Hypothalamus (tissue), 51 donors: ENCODE measurements at regions not wholly inside any gene's neighbourhood (a gene's known extent, or its start where the extent isn't known, plus 50 kb on each side); places are given as distances from the start of the nearest gene placed in this dataset.
"Not testable (repeated sequence)": the region's sequence is repeated elsewhere in the genome, so short reads cannot be mapped to it uniquely, and the experiment has no call there.

ENCODE experiments used
- DNase-seq, 51 donors: peaks; one replicate each; lab custom pipeline; 2025; lab: John Stamatoyannopoulos, UW

DNA sequence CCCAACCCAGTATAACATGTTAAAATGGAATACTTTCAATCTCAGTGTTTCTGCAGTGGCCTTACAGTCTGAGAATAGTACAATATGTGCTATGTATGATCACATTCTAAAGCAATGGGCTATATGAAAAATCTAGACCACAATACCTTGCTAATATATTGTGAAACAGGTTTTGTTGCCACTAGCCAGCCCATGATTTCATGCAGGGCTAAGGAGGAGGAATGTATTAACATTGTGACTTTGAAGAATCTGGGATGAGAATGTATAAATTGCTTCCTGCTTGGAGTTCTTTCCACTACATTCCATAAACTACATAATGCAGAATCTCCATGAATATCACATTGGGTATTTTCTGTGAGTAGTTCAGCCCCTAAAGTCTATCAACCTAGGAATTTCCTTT, 935.4 kb upstream of the GRIA3 start:
- DNase-seq: no peak

DNA sequence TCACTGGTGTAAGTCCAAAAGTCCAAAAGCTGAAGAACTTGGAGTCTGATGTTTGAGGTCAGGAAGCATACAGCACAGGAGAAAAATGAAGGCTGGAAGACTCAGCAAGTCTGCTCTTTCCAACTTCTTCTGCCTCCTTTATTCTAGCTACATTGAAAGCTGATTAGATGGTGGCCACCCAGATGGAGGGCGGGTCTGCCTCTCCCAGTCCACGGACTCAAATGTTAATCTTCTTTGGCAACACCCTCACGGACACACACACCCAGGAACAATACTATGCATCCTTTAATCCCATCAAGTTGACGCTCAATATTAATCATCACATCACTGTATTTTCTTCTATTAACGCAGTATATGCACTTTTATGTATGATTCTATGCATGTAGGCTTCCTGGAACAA, 931.6 kb upstream of the GRIA3 start:
- no peak for DNase-seq

DNA sequence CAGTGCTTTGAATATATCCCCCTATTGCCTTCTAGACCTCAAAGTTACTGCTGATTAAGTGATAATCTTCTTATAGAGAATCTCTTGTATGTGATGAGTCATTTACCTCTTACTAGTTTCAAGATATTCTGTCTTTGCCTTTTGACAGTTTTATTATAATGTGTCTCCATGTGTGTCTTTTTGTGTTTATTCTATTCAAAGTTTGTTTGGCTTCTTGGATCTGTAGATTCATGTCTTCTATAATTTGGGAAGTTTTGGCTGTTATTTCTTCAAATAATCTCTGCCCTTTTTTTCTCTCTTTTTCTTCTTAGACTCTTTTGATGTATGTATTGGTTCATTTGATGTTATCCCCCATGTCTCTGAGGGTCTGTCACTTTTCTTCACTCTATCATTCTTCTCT, 915.7 kb upstream of the GRIA3 start:
- no peak for DNase-seq

DNA sequence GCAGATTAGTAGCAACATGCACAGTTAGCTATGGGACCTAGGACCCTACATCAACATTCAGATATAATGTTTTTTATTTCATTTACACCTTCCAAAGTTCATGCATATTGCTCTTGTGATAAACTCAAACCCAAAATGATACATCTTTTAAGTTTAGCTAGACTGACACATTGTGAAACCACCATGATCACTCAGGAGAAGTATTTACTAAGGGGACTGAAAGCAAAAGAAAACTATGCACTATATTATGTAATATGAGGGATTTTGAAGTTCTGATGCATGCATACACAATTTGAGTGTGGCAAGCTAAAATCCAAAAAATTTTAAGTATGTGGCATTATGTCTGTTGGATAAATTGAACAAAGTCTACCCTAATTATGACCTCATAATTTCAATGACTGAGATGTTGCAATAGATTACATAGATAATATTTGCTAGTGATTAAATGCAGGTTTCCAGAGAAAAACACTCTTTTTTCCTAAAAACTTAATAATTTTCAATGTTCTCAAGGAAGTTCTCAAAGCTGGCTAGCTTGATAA, 914.8 kb upstream of the GRIA3 start:
- no peak for DNase-seq

DNA sequence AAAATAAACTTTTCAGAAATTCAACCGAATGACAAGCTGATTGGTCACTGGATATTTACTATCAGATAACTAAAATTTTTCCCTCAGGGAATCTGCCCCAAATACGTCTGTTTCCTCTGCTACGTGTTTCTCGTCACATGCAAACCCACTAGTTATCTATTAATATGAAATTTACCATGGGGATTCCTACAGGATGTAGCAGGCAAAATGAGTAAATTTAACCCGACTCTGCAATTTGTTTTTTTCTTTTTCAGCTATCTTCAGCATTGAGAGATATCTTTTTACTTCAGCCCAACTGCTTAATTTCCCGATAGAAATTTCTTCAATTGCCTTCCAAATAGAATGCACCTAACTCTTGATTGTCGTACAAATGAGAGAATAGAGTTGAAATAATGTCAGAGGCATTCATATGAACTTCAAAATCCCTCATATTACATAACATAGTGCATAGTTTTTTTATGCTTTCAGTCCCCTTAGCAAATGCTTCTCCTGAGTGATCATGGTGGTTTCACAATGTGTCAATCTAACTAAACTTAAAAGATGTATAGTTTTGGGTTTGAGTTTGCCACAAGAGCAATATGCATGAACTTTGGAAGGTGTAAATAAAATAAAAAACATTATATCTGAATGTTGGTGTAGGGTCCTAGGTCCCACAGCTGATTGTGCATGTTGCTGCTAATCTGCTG, 913.1 kb upstream of the GRIA3 start:
- DNase-seq: no peak

DNA sequence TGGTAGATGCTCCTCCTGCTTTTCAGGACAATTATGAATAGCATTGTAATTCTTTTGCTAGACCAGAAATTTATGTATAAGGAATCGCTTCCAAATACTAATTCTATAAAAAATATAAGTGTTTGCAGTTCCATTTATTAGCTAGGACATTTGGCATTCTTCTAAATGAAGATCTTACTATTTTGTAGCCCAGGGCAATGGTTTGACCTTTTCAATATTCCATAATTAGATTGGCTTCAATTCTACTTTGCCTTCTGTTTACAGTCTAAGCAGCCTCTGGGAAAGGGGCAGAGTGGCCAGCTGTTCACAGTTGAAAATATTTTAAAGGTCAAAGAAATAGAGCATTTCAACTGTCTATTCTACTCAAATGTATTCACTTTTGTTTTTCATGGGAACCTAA, 912.1 kb upstream of the GRIA3 start:
- DNase-seq: no peak

DNA sequence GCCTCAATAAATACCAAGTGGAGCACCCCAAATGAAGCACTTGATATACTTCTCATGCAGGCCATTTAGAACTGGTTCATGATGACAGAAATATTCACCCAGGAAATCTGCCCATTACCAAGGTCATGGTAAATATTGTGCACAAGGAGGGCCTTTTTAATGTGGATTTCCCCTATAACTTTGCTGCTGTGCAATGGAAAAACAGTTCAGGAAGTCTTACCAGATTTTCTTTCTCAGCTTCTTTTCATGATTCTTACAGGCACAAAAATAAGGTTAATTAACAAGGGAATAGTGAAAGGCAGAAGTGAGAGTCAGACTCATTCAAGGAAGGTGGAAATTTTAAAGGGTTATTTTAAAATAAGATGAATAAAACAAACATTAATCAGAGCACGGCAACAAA, 904.3 kb upstream of the GRIA3 start:
- DNase-seq: no peak

DNA sequence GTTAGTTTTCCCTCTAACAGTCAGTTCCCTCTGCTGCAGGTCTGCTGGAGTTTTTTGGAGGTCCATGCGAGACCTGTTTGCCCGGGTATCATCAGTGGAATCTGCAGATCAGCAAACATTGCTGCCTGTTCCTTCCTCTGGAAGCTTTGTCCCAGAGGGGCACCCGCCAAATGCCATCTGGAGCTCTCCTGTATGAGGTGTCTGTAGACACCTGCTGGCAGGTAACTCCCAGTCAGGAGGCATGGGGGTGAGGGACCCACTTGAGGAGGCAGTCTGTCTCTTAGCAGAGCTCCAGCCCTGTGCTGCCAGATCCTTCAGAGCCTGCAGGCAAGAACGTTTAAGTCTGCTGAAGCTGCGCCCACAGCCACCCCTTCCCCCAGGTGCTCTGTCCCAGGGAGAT, 884.3 kb upstream of the GRIA3 start:
- DNase-seq: not testable (repeated sequence)

DNA sequence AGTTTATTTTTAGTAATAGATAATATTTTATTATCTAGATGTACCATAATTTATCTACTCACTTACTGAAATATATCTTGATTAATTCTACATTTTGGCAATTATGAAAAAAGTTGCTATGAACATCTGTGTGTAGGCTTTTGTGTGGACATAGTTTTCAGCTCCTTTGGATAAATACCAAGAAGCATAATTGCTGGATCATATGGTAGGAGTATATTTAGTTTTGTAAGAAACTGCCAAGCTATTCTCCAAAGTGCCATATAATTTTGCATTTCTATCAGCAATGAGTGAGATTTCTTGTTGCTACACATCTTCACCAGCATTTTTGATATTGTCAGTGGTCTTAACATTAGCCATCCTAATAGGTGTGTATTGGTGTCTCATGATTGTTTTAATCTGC, 882.6 kb upstream of the GRIA3 start:
- no peak for DNase-seq

DNA sequence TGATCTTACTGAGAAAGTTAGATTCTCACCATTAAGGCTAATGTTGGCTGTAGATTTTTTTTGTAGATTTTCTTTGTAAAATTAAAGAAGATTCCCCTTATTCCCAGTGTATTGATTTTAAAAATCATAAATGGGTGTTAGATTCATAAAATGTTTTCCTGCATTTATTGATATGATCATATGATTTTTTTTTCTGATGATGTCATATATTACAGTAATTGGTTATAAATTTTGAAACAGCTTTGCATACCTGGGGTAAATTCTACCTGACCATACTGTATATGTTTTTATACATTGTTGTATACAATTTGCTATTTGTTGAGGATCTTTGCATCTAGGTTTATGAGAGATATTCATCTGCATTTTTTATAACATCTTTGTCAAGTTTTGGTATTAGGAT, 880.3 kb upstream of the GRIA3 start:
- no peak for DNase-seq

DNA sequence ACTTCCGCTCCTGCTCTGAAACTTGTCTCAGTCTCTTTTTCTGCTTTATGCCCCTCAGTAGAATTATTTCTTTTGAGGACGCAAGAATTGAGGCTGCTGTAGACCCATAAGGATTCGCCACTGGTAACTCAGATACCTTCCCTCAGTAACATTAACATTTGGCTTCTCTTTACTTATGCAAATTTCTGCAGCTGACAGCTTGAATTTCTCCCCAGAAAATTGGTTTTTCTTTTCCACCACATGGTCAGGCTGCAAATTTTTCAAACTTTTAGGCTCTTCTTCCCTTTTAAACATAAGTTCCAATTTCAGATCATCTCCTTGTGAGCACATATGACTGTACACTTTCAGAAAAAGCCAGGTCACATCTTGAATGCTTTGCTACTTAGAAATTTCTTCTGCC, 839.3 kb upstream of the GRIA3 start:
- no peak for DNase-seq

DNA sequence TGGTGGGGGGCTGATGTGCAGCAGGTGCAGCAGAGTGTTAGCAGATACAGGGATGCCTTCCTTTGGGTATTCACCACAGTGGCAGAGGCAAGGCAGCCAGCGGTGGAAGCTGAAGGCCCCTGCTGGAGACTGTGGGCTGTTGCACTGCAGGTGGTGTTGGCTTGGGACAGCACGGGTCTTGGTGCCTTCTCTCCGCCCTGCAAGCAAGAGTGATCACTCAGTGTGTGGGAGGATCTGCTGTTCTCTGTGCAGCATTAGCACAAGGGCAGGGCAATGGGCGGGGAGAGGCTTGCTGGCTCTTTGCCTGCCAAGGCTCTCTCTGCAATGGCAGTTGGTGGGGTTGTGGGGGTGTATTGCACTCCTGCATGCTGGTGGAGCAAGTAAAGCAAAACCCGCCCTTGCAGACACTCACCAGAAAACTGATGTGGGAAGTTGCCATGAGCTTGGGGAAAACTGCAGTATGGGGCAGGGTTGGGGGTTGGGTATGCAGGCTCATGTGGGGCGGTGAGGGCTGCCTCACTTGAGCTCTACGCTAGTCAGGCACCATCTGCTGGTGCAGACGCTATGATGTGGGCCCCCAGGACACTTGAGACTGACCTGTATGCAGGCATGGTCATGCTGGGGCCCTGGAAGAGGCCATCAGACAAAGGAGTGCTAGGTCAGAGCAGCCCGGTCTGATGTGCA, 820.8 kb upstream of the GRIA3 start:
- no peak for DNase-seq

DNA sequence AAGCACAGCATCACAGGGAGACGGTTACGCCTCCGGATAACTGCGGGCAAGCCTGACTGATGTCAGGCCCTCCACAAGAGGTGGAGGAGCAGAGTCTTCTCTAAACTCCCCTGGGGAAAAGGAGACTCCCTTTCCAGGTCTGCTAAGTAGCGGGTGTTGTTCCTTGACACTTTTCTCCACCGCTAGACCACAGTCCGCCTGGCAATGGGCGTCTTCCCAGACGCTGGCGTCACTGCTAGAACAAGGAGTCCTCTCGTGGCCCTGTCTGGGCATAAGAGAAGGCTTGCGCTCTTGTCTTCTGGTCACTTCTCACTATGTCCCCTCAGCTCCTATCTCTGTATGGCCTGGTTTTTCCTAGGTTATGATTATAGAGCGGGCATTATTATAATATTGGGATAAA, 808.5 kb upstream of the GRIA3 start:
- not testable (repeated sequence) for DNase-seq

DNA sequence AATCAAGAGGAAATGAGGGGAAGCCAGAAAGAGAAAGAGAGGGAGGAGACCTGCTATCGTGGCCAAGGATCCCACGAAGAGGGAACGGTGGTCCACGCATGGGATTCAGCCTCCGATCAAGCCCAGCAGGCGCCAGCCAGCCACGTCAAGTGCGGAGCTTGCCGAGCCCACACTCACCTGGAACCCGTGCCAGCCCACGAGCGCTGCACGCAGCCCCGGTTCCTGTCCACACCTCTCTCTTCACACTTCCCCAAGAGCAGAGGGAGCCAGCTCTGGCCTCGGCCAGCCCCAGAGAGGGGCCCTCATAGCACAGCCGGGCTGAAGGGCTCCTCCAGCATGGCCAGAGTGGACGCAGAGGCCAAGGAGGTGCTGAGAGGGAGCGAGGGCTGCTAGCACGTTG, 795.1 kb upstream of the GRIA3 start:
- DNase-seq: no peak

DNA sequence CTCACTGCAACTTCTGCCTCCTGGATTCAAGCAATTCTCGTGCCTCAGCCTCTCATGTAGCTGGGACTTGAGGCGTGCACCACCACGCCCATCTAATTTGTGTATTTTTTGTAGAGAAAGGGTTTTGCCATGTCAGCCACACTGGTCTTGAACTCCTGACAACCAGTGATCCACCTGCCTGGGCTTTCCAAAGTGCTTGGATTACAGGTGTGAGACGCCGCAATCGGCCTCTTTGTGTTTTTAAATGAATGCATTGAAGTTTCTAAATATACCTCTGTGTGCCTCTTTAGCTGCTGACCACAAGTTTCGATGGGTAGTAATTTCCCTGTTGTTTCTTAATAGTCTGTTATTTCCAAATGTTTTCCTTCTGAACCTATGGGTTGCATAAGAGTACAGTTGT, 765.3 kb upstream of the GRIA3 start:
- no peak for DNase-seq

DNA sequence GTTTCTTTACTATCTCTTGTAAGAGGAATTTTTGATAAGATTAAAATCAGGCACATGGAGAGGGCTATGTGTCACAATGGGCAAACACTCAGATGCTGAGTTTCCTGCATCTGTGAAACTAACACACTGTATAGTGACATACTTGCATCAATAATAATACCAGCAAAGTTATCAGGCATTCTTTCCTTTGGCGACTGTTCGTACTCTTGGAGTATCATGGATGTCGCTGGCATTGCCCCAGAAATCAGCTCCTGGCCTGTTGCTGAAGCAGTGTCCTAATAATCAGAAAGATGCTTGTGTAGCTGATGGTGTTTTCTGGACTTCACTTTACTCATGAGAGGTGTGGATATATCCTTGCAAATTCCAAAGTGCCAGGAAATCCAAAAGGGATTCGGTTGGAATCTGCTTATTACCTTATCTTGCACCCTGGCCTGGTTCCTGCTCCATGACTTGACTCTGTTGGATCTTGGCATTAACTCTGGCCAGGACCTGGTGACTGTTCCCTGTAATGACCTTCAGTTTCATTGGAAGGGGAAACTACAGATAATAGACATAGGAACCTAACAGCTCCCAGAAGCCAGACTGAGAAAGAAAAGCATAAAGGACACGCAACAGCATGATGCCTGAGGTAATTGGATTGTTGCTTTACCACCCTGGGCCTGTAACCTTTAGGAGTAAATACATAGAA, 762.5 kb upstream of the GRIA3 start:
- DNase-seq: no peak

DNA sequence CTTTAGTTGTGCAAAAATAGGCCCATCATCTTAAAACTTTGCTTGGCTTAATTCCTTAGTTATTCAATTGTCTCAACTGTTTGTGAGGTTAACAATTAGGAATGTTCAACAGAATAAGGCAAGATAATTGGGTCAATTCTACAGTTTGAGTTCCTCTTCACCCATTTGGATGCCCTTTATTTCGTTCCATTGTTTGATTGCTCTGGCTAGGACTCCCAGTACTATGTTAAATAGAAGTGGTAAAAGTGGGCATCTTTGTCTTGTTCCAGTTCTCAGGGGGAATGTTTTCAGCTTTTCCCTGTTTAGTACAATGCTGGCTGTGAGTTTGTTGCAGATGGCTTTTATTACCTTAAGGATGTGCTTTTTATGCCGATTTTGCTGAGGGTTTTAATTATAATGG, 761.5 kb upstream of the GRIA3 start:
- no peak for DNase-seq

DNA sequence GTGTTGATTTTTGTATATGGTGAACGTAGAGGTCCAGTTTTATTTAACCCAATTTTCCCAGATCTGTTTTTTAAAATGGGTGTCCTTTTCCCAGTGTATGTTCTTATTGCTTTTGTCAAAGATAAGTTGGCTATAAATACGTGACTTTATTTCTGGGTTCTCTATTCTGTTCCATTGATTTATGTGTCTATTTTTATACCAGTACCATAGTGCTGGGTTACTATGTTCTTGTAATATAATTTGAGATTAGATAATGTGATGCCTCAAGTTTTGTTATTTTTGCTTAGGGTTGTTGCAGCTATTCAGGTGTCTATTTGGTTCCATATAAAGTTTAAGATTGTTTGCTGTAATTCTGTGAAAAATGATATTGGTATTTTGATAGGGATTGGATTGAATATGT, 749.1 kb upstream of the GRIA3 start:
- DNase-seq: no peak

DNA sequence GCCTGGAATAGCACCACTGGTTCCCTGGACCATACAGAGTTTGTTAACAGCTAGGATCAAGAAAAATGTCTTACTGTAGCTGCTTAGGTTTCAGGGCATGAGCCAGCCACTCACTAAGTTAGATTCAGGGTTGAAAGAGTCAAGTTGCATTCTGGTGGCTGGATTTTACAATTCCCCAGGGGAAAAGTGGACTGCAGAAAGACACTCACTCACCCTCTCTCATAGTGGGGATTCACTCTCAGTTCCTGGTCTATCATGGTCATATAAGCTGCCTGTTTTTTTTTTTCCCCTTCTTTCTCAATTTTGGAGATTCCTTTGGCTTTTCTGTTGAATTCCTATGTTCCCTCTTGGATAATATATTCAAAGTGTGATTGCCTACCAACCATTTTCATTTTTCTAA, 744.2 kb upstream of the GRIA3 start:
- no peak for DNase-seq

DNA sequence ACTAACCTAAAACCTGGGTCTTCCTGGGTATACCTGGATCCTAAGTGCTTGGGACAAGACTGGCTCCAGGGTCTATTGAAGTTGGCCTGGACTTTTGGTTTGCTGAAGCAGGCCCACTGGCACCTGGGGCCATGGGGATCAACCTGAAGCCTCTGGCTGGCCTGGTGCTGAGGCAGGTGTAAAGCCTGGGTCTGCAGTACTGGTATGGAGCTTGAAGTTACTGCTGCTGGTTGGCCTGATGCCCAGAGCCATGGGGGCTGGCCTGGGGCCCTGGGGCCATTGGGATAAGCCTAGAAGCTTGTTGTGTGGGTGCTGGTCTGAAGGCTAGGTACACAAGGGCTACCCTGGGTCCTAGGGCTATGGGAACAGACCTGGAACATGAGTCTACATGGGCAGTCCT, 743.2 kb upstream of the GRIA3 start:
- no peak for DNase-seq

DNA sequence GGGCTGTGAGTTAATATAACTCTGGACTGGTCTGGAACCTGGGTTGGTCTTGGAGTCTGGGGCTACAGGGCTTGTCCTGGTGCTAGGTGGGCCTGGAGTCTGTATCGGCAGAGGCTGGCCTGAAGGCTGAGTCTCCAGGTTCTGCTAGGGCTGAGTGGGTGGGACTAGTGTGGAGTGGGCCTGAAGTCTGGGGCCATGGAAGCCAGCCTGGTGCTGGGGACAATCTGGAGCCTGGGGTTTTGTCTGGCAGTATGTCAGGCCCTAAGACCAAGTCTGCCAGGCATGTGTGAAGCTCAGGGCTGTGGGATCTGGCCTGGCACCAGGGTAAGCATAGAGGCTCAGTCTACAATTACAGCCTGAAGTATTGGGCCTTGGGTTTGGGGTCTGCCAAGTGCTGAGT, 742.6 kb upstream of the GRIA3 start:
- DNase-seq: no peak

DNA sequence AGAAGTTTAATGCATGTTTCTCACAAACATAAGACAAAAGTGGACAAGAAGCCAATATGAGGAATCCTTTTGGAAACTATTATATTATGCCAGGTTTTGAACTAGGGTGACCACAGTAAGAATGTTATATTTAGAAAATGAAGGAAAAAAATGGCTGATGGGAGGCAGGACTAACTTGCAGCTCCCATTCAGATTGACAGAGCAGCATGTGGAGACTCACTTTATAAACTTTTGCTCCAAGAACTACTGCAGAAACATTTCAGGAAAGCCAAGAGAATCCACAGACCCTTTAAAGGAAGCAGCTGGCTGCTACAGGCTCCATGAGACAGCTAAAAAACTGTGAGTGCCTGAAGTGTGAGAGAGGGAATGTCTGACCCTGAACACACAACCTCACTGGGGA, 738.6 kb upstream of the GRIA3 start:
- DNase-seq: no peak
